Caki2 (cell line): ENCODE measurements at regions not wholly inside any gene's neighbourhood (a gene's known extent, or its start where the extent isn't known, plus 50 kb on each side); places are given as distances from the start of the nearest gene placed in this dataset.

ENCODE experiments used
- DNase-seq: peaks from one replicate; pipeline ENCODE4 v3.0.0-alpha.2; 2015; ENCODE audit warnings: low read depth
- in situ Hi-C: cut with HindIII; loops from 2 replicates; pipeline ENCODE4 v1.10.0; 2016; ENCODE audit warnings: low sequenced_read_pairs, low pct_unique_long_range_greater_than_20kb, mixed read lengths

GRCh38 chr4:180197471-180197870, 2045.7 kb upstream of the TENM3 start:
- in situ Hi-C loops: no loop called here
- DNase-seq: no peak

DNA sequence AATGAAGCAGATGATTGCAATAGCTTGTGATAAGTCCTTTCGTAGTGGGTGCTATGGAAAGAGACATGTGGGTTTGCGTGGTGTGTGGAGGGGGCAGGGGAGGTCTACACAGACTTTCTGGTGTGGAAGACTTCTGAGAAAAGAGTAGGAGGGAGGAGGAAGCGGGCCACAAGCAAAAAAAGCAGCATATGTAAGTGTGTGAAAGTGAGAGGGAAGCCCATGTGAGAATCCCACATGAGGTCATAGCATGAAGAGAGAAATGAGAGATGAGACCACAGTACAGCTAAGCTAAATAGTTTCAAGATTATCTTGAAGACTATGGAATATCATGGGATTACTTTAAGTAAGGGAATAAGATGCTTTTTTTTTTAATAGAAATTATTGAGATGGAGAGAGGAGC, 2039.9 kb upstream of the TENM3 start:
- DNase-seq: no peak

DNA sequence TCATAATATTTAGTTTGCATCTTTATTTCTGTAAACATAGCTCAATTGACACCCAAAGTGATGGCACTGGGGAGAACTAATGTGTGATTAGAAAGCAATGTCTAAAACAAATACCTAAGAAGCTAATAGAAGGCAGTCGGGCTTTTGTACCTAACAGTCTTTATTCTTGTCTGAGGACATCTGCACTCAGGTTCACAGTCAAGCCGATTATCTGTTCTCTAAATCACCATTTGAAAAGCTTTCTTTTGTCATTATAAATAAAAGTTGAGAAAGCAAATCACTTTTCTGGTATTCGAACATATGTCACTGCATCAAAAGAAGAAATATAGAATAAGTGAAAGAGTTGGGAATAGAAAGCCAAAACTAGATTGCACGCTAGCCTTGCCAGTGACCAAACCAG, 2037.9 kb upstream of the TENM3 start:
- DNase-seq: no peak
- in situ Hi-C loops: no loop called here

More for the DNA sequence above, 2039.9 kb upstream of the TENM3 start:
- in situ Hi-C loops: no loop called here

- in situ Hi-C loops: no loop called here
- DNase-seq: no peak
These were observed 2035.3 kb upstream of the TENM3 start for GRCh38 chr4:180207921-180208320.

DNA sequence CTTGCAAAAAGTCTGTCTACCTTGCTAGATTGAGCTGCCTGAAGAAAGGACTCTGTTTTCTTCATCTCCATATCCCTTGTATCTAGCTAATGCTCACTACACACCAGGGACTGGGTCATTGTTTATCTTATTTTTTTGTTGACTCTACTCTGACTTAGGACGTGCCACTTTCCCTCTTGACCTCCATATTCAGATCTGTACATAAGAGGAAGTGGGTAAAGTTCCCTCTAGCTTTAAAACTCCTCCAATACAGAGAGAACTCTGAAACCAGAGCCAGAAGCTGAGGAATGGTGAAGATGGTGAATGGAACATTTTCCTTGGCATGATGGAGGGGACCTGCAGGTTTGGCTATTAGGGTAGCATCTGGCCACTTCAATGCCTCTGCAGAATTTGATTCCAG, 2026.1 kb upstream of the TENM3 start:
- in situ Hi-C loops: no loop called here
- no peak for DNase-seq

DNA sequence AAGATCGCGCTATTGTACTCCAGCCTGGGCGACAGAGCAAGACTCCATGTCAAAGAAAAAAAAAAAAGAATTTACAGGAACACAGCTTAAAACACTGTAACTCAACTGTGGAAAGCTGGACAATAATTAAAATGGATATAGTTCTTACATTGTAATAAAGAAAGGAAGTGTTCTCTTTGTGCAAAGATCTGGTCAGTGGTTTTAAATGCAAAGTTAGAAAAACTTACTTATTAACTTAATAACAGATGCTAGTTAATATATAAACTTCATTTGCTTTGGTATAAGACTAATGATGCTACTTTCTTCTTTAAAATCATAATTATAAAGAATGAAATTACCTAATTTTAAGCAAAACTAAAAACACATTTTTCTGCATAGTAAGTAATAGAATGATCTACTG, 2024.1 kb upstream of the TENM3 start:
- DNase-seq: no peak
- in situ Hi-C loops: no loop called here

- in situ Hi-C loops: no loop called here
- DNase-seq: no peak
These were observed 2017.2 kb upstream of the TENM3 start for GRCh38 chr4:180225977-180226376.

DNA sequence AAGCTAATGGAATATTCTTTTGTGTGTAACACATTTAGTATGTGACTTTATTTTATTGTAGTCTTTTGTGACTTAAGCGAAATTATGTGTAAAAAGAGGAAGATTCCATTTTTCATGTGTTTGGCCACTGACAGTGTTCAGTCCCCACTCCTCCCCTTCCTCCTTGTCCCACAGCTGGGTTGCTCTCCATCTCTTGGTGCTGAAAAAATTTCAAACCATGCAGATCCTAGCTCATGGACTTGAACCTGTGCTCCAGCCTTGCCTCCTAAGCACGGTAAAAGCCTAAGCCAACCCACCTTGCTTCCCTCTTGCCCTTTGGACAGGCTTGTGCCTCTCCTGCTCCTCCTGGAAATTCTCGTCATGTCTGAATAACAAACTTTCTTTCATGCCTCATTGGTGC, 2008.5 kb upstream of the TENM3 start:
- in situ Hi-C loops: no loop called here
- no peak for DNase-seq

DNA sequence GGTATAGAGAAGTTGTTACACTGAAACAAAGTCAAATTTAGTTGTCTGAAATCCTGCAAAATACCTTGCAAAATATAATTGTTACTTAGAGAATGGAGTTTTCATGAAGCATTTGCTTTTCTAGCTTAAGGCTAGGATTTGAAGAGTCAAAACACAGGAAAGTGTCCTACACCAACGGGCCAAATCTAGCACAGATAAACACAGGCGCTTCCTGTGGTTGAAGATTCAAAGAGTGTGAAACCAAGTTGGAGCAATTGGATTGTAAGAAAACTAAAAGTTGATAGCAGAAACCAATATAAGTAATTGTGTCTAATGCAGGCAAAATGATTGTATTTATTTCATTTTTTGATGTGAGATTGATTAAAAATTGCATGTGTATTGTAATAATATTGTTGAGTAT, 2002.5 kb upstream of the TENM3 start:
- in situ Hi-C loops: no loop called here
- DNase-seq: no peak

- in situ Hi-C loops: no loop called here
- DNase-seq: no peak
These were observed 1989.8 kb upstream of the TENM3 start for GRCh38 chr4:180253419-180253818.

- no peak for DNase-seq
- in situ Hi-C loops: no loop called here
These were observed 1981.9 kb upstream of the TENM3 start for GRCh38 chr4:180261346-180261745.

- no peak for DNase-seq
- in situ Hi-C loops: no loop called here
These were observed 1963.1 kb upstream of the TENM3 start for GRCh38 chr4:180280076-180280475.

GRCh38 chr4:180280726-180281297, 1962.4 kb upstream of the TENM3 start:
- DNase-seq: no peak

GRCh38 chr4:180281724-180282123, 1961.5 kb upstream of the TENM3 start:
- in situ Hi-C loops: no loop called here
- no peak for DNase-seq

More at GRCh38 chr4:180280726-180281297, 1962.4 kb upstream of the TENM3 start:
- in situ Hi-C loops: no loop called here

- DNase-seq: no peak
- in situ Hi-C loops: no loop called here
These were observed 1958.9 kb upstream of the TENM3 start for GRCh38 chr4:180284267-180284666.

GRCh38 chr4:180285796-180286195, 1957.4 kb upstream of the TENM3 start:
- in situ Hi-C loops: no loop called here
- no peak for DNase-seq

GRCh38 chr4:180292339-180292738, 1950.9 kb upstream of the TENM3 start:
- in situ Hi-C loops: no loop called here

GRCh38 chr4:180296036-180296599, 1947.1 kb upstream of the TENM3 start:
- no peak for DNase-seq
- in situ Hi-C loops: no loop called here

More at GRCh38 chr4:180292339-180292738, 1950.9 kb upstream of the TENM3 start:
- no peak for DNase-seq

DNA sequence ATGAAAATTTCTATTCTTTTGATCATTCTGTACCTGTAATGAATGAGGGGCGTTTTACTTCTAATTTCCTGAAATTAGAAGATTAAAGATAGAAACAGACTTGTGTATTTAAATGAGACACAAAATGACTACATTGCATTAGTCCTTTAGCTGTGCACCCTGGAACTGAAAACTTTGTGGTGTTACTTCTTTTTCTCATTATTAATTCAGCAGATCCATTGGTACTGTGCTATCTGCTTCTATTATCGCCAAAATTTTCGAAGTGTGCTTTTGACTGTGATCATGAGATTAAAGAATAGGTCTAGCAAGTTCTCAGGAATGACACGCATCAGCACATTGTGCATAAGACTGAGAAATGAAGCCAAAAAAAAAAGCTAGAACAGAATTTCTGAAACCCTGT, 1938.9 kb upstream of the TENM3 start:
- in situ Hi-C loops: no loop called here
- DNase-seq: no peak

- in situ Hi-C loops: no loop called here
- DNase-seq: no peak
These were observed 1932.6 kb upstream of the TENM3 start for GRCh38 chr4:180310616-180311015.
